Choroid plexus epithelial cell (primary cell): ENCODE measurements at regions not wholly inside any gene's neighbourhood (a gene's known extent, or its start where the extent isn't known, plus 50 kb on each side); places are given as distances from the start of the nearest gene placed in this dataset.

Experiments used
- DNase-seq: peaks from one replicate; pipeline ENCODE4 v3.0.0-alpha.2; 2010; ENCODE audit warnings: low read depth
- H3K4me3 ChIP-seq: 2 replicates; pipeline ENCODE4 v1.5.1; 2011; ENCODE audit warnings: low read depth, mild to moderate bottlenecking, control low read depth, low read length, moderate library complexity
- TF ChIP-seq, protein P1 (sequence below): conservative IDR thresholded peaks from 2 replicates; pipeline ENCODE4 v1.5.1; 2011; ENCODE audit warnings: low read depth, mild to moderate bottlenecking, control low read depth, inconsistent platforms, low read length, moderate library complexity

- DNase-seq = no peak
- TF ChIP-seq, protein P1, sequence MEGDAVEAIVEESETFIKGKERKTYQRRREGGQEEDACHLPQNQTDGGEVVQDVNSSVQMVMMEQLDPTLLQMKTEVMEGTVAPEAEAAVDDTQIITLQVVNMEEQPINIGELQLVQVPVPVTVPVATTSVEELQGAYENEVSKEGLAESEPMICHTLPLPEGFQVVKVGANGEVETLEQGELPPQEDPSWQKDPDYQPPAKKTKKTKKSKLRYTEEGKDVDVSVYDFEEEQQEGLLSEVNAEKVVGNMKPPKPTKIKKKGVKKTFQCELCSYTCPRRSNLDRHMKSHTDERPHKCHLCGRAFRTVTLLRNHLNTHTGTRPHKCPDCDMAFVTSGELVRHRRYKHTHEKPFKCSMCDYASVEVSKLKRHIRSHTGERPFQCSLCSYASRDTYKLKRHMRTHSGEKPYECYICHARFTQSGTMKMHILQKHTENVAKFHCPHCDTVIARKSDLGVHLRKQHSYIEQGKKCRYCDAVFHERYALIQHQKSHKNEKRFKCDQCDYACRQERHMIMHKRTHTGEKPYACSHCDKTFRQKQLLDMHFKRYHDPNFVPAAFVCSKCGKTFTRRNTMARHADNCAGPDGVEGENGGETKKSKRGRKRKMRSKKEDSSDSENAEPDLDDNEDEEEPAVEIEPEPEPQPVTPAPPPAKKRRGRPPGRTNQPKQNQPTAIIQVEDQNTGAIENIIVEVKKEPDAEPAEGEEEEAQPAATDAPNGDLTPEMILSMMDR = no peak
- H3K4me3 ChIP-seq = no peak overlapping the region
Measured at GRCh38 chr2:105176429-105176828, 65.1 kb upstream of the GPR45 start.

- no peak overlapping the region for H3K4me3 ChIP-seq
- no peak for DNase-seq
- TF ChIP-seq, protein P1 = no peak
Measured at GRCh38 chr2:105177008-105177407, 64.5 kb upstream of the GPR45 start.

DNA sequence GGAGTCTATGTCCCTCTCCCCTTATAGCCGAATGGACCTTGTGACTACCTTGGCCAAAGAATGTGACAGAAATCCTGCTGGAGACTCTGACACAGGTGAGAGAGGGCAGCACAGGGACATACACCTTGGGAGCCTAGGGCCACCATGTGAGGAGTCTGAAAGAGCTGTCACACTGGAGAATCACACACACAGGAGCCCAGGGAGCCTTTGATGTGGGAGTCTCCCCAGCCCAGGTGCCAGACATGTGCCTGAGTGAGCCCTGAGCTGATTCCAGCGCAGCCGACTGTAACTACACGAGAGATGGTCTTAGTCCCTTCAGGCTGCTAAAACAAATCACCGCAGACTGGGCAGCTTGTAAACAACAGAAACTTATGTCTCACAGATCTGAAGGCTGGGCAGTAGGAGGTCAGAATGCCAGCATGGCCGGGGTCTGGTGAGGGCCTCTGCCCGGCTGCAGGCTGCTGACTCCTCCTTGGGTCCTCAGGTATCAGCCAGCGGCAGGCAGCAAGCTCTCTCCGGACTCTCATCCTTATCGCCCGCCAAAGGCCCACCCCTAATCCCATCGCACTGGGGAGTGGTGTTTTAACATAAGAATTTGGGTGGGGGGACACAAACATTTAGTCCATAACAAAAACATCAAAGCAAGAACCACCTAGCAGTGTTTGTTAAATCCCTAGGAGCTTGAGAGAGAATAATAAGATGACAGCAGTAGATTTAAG is 63.8 kb upstream of the GPR45 start:
- no peak overlapping the region for H3K4me3 ChIP-seq
- DNase-seq = no peak
- TF ChIP-seq, protein P1 = no peak

DNA sequence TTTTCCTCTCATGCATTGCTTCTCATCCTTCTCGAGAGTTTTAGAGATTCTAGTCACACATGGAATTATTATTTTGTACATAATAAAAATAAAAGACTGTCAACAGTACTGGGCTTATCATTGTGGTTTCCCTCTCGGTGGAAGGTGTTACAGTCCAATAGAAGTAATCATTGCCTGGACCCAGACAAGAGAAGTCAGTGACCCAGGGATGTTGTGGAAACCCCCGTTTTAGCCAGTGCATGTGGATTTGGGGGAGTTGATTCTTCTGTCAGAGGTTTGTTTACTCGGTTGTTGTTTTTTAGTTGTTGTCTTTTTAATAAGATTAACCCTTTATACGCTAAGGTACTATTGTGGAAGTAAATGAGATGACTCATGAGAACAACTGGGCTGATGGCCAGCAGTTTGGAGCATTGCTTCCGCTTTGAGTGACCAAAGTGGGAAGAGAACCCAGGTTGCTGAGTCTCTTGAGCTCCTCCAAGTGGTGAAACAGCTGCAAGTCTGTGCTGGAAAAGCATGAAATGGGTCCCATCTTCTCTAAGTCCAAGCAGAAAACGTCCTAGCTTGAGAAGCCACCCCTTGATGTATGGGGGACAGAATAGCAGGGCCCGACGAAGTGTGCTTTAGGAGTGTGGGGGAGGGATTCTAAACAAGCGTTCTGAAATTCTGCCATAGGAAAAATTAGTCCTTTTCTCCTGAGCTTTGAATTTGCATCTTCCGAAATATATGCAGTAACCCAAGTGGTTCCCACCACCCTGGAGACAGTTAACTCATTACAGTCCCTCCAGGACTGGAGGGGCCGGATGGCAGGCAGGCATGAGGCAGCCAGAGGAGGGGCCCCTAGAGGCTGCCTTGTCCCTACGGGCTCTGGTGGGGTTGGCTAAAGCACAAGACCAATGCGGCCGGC is 61.8 kb upstream of the GPR45 start:
- TF ChIP-seq, protein P1 = peak; percentile 85
- no peak overlapping the region for H3K4me3 ChIP-seq
- DNase-seq = peak; percentile 91

DNA sequence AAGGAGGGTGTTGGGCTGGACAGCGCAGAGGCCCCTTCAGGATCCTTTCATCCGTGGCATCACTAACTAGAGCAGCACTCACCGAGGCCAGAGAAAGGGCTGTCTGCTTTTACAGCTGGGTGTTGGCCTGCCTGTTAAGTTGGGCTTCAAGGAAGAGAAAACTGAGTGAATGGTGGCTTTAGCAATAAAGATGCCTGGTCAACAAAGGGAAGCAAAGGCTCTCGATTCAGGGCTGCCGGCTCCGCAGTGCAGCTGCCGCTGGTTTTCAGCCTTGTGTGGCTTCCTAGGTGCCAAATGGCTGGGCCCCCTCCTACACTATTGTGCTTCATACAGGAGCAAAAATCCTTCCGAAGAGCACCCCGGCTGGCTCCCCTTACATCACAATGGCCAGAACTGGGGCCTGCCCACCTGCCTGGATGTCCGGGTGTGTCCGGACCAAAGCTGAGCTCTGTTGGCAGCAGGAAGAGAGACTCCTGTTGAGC is 61.0 kb upstream of the GPR45 start:
- TF ChIP-seq, protein P1 = no peak
- no peak overlapping the region for H3K4me3 ChIP-seq
- DNase-seq = no peak

DNA sequence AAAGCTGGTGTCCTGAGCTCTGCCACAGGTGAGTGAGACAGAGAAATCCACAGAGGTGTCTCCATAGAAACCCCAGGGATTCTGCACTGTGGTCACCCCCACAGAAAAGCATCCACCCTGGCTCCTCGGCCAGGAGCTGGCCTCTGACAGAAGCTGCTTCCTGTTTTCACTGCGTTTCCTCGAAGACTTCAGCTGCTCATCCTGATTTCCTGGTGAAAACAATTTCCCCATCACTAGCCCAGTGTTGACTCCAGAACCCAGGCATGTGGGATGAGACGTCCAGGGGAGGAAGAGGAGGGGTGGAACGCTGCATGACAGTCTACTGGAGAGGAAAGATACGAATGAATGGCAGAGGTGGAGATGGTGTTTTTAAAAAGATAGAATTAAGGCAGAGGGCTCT is 60.3 kb upstream of the GPR45 start:
- no peak for DNase-seq
- H3K4me3 ChIP-seq = no peak overlapping the region
- TF ChIP-seq, protein P1 = no peak
